GM18505 (cell line): ENCODE measurements at regions not wholly inside any gene's neighbourhood (a gene's known extent, or its start where the extent isn't known, plus 50 kb on each side); places are given as distances from the start of the nearest gene placed in this dataset.

ENCODE experiments used
- ATAC-seq: cut with Tn5 transposase; IDR thresholded peaks from one replicate; pipeline ENCODE4 v1.9.1; 2021; ENCODE audit not compliant: unreplicated experiment
- POLR2A ChIP-seq: IDR thresholded peaks from 4 replicates; pipeline ENCODE4 v1.6.1; 2011; ENCODE audit warnings: borderline replicate concordance; ENCODE audit not compliant: insufficient read depth, insufficient read length; ENCODE audit errors: extremely low read depth

GRCh38 chr18:73645160-73645715, 502.4 kb downstream of the FBXO15 start:
- TF ChIP-seq POLR2A: no peak
- no peak for ATAC-seq

- ATAC-seq: no peak
- TF ChIP-seq POLR2A: no peak
Observed at GRCh38 chr18:73639788-73640187, 507.8 kb downstream of the FBXO15 start.

- ATAC-seq: no peak
- no peak for TF ChIP-seq POLR2A
Observed at GRCh38 chr18:73638709-73639108, 508.9 kb downstream of the FBXO15 start.

GRCh38 chr18:73636355-73636754, 511.3 kb downstream of the FBXO15 start:
- ATAC-seq: no peak
- no peak for TF ChIP-seq POLR2A

GRCh38 chr18:73626859-73627258, 520.8 kb downstream of the FBXO15 start:
- TF ChIP-seq POLR2A: no peak

GRCh38 chr18:73626221-73626620, 521.4 kb downstream of the FBXO15 start:
- no peak for ATAC-seq
- TF ChIP-seq POLR2A: no peak

More at GRCh38 chr18:73626859-73627258, 520.8 kb downstream of the FBXO15 start:
- no peak for ATAC-seq

- ATAC-seq: no peak
- no peak for TF ChIP-seq POLR2A
Observed at GRCh38 chr18:73621091-73621490, 526.5 kb downstream of the FBXO15 start.

GRCh38 chr18:73617981-73618380, 529.7 kb downstream of the FBXO15 start:
- TF ChIP-seq POLR2A: no peak
- no peak for ATAC-seq

GRCh38 chr18:73615506-73615905, 532.1 kb downstream of the FBXO15 start:
- no peak for TF ChIP-seq POLR2A
- no peak for ATAC-seq

- ATAC-seq: no peak
- TF ChIP-seq POLR2A: no peak
Observed at GRCh38 chr18:73614812-73615211, 532.8 kb downstream of the FBXO15 start.

- TF ChIP-seq POLR2A: no peak
- no peak for ATAC-seq
Observed at GRCh38 chr18:73613706-73614340, 533.8 kb downstream of the FBXO15 start.

GRCh38 chr18:73597832-73598615, 549.6 kb downstream of the FBXO15 start:
- ATAC-seq: no peak
- no peak for TF ChIP-seq POLR2A

- no peak for ATAC-seq
- no peak for TF ChIP-seq POLR2A
Observed at GRCh38 chr18:73594749-73595148, 552.9 kb downstream of the FBXO15 start.

- no peak for ATAC-seq
- no peak for TF ChIP-seq POLR2A
Observed at GRCh38 chr18:73593207-73593606, 554.4 kb downstream of the FBXO15 start.
